ENCODE measurements at regions not wholly inside any gene's neighbourhood (a gene's known extent, or its start where the extent isn't known, plus 50 kb on each side); places are given as distances from the start of the nearest gene placed in this dataset.

- Histone ChIP-seq H3K9ac (ENCODE audit: extremely low read depth, insufficient read length, low read length) (no peak overlapping the region), H4K8ac (replicated peaks; ENCODE audit: insufficient read length, low read depth, low read length) (no peak overlapping the region), H4K91ac (ENCODE audit: insufficient read length, low read depth, low read length) (no peak overlapping the region), H2BK12ac (ENCODE audit: insufficient read length, low read depth, low read length) (no peak overlapping the region), H3K4ac (ENCODE audit: low read depth, low read length) (no peak overlapping the region), H3K23ac (ENCODE audit: insufficient read length, low read depth, low read length) (no peak overlapping the region), H3K14ac (ENCODE audit: insufficient read depth, low read length) (no peak overlapping the region), H2AFZ (ENCODE audit: low read length) (no peak overlapping the region), H3K4me2 (ENCODE audit: insufficient read depth, insufficient read length, low read length) (no peak overlapping the region), H2BK120ac (ENCODE audit: low read depth, low read length, poor library complexity, severe bottlenecking) (no peak overlapping the region), H3K27me3 (ENCODE audit: insufficient read depth, low read length) (no peaks in the 10 kb centered on the region), H4K20me1 (ENCODE audit: control insufficient read depth, insufficient read depth, insufficient read length) (no peaks in the 10 kb centered on the region), H3K4me1 (ENCODE audit: insufficient read depth, low read length) (no peaks in the 10 kb centered on the region; the same call in 1 of the 2 replicates), H2BK5ac (ENCODE audit: insufficient read length, low read length) (no peak overlapping the region), H2BK15ac (ENCODE audit: low read depth, low read length) (no peak overlapping the region), H2BK20ac (ENCODE audit: low read depth, low read length, poor library complexity, severe bottlenecking) (no peak overlapping the region), H3K56ac (ENCODE audit: insufficient read length, low read depth, low read length) (no peak overlapping the region), H3T11ph (ENCODE audit: low read length) (no peak overlapping the region), H3K23me2 (ENCODE audit: insufficient read length, low read depth, low read length, poor library complexity, severe bottlenecking) (no peaks in the 10 kb centered on the region), H3K27ac (ENCODE audit: insufficient read length, low read depth, low read length) (no peak overlapping the region), H3K79me1 (ENCODE audit: insufficient read depth, low read depth, low read length, poor library complexity, severe bottlenecking) (no peaks in the 10 kb centered on the region), H4K5ac (ENCODE audit: insufficient read length, low read depth, low read length) (no peak overlapping the region), H2AK5ac (ENCODE audit: insufficient read length, low read length) (no peak overlapping the region), H3K79me2 (ENCODE audit: insufficient read depth, low read length) (no peaks in the 10 kb centered on the region), H3K9me3 (ENCODE audit: control insufficient read depth, low read depth, low read length) (no peaks in the 10 kb centered on the region), H3K18ac (ENCODE audit: insufficient read length, low read depth, low read length) (no peak overlapping the region)
- no peak for TF ChIP-seq CTCF (conservative IDR thresholded peaks at IDR 0.05)
- H3K27ac Mint-ChIP-seq, result no peak overlapping the region; a peak in 1 of 7 replicates
- peaks cover 15% of the 10 kb centered on the region in 2 experiments; a peak in 4 of 5 replicates for H3K9me3 Mint-ChIP-seq
- H3K36me3 Mint-ChIP-seq (ENCODE audit: insufficient read depth in 1 of 3, low read depth in 3 of 3), result peaks cover 11 to 23% (median 12%) of the 10 kb centered on the region in 3 experiments; a peak in 6 of 7 replicates
- peak; percentile 37 for DNase-seq
- H3K4me1 Mint-ChIP-seq, result peaks cover 13% of the 10 kb centered on the region in 2 experiments
- H3K27me3 Mint-ChIP-seq (ENCODE audit: low read depth), result no peaks in the 10 kb centered on the region; the same call in 1 of the 2 replicates
- no peak overlapping the region for H3K4me3 Mint-ChIP-seq
Measured at GRCh38 chr2:153595939-153596338, 117.4 kb upstream of the RPRM start.
